Endothelial cell of umbilical vein (primary cell): ENCODE measurements at regions not wholly inside any gene's neighbourhood (a gene's known extent, or its start where the extent isn't known, plus 50 kb on each side); places are given as distances from the start of the nearest gene placed in this dataset.

Source experiments
- CTCF ChIP-seq, 2 donors: IDR thresholded peaks; 1 replicate in 1 of 2; 2 replicates in 1 of 2; pipeline ENCODE4 v1.5.1; 2011; ENCODE audit warnings: low read length in 2 of 2, mild to moderate bottlenecking in 2 of 2, moderate library complexity in 2 of 2, control low read depth in 1 of 2, inconsistent platforms in 1 of 2, low read depth in 1 of 2; ENCODE audit not compliant: insufficient read depth in 1 of 2; ENCODE audit errors: extremely low read depth in 1 of 2
- EZH2 ChIP-seq: IDR thresholded peaks from 2 replicates; pipeline ENCODE4 v1.6.1; 2012; ENCODE audit warnings: borderline replicate concordance, low read depth, mild to moderate bottlenecking, moderate library complexity, low read length, inconsistent platforms; ENCODE audit not compliant: severe bottlenecking
- FOS ChIP-seq: IDR thresholded peaks from 2 replicates; pipeline ENCODE4 v1.6.1; 2011; ENCODE audit warnings: mild to moderate bottlenecking, low read length, moderate library complexity, borderline replicate concordance; ENCODE audit not compliant: insufficient read depth
- GATA2 ChIP-seq: IDR thresholded peaks from 2 replicates; pipeline ENCODE4 v1.7.0; 2011; ENCODE audit warnings: low read depth, mild to moderate bottlenecking, moderate library complexity, mixed read lengths, low read length; ENCODE audit not compliant: insufficient read length, insufficient read depth
- JUN ChIP-seq: IDR thresholded peaks from 2 replicates; pipeline ENCODE4 v1.6.1; 2011; ENCODE audit warnings: borderline replicate concordance, low read depth; ENCODE audit not compliant: insufficient read length, insufficient read depth
- MYC ChIP-seq: IDR thresholded peaks from one replicate; pipeline ENCODE4 v1.6.1; 2011; ENCODE audit warnings: mild to moderate bottlenecking, low read depth, low read length
- POLR2A ChIP-seq: IDR thresholded peaks from 2 replicates; pipeline ENCODE4 v1.6.1; 2012; ENCODE audit warnings: low read depth, mild to moderate bottlenecking, control low read depth, low read length
- POLR2AphosphoS5 ChIP-seq: IDR thresholded peaks from 2 replicates; pipeline ENCODE4 v1.6.1; 2012; ENCODE audit warnings: low read depth, mild to moderate bottlenecking, control low read depth, low read length, moderate library complexity; ENCODE audit not compliant: insufficient read depth

GRCh38 chr2:53582556-53582955, 185.0 kb upstream of the CHAC2 start:
- TF ChIP-seq EZH2 (no peak), POLR2A (no peak), POLR2AphosphoS5 (no peak), CTCF (IDR thresholded peaks at IDR 0.05; ENCODE audit: extremely low read depth in 1 of 2, insufficient read depth in 1 of 2, low read depth in 1 of 2, low read length in 2 of 2) (no peak), GATA2 (no peak), FOS (no peak), JUN (no peak), MYC (no peak)
